ENCODE measurements at regions not wholly inside any gene's neighbourhood (a gene's known extent, or its start where the extent isn't known, plus 50 kb on each side); places are given as distances from the start of the nearest gene placed in this dataset.

DNA sequence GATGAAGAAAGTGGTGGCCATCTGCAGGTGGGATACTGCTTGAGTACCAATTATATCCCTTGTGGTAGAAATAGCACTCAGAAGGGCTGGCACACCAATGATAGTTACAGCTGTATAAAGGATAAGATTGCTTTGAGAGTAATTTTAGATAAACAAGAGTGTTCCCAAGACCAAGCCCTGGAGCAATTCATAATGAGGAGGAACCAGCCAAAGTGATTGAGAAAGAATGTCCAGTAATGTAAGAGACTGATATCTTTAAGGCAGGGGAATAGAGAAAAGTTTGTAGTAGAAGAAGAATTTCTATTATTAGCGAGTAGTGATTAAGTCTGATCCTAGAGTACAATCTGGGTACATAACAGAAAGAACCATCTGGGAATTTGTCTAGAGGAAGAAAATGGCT, 945.1 kb downstream of the OTOL1 start:
- TF ChIP-seq POLR2A (IDR thresholded peaks at IDR 0.05) (no peak), CTCF (IDR thresholded peaks at IDR 0.05) (no peak)
